Choroid plexus epithelial cell (primary cell): ENCODE measurements at regions not wholly inside any gene's neighbourhood (a gene's known extent, or its start where the extent isn't known, plus 50 kb on each side); places are given as distances from the start of the nearest gene placed in this dataset.
A peak's percentile ranks its signal among the peaks of the same experiment; 100 is the strongest.

Experiments
- DNase-seq: peaks from one replicate; pipeline ENCODE4 v3.0.0-alpha.2; 2010; ENCODE audit warnings: low read depth
- H3K4me3 ChIP-seq: 2 replicates; pipeline ENCODE4 v1.5.1; 2011; ENCODE audit warnings: low read depth, mild to moderate bottlenecking, control low read depth, low read length, moderate library complexity
- CTCF ChIP-seq: conservative IDR thresholded peaks from 2 replicates; pipeline ENCODE4 v1.5.1; 2011; ENCODE audit warnings: low read depth, mild to moderate bottlenecking, control low read depth, inconsistent platforms, low read length, moderate library complexity

GRCh38 chr5:98268162-98268860, 505.2 kb upstream of the RGMB start:
- TF ChIP-seq CTCF: no peak
- no peak overlapping the region for H3K4me3 ChIP-seq
- no peak for DNase-seq

GRCh38 chr5:98275980-98276379, 497.5 kb upstream of the RGMB start:
- no peak overlapping the region for H3K4me3 ChIP-seq
- no peak for DNase-seq
- peak; percentile 27 for TF ChIP-seq CTCF

GRCh38 chr5:98282521-98282920, 490.9 kb upstream of the RGMB start:
- H3K4me3 ChIP-seq: no peak overlapping the region
- DNase-seq: no peak
- TF ChIP-seq CTCF: no peak

- H3K4me3 ChIP-seq: no peak overlapping the region
- peak; percentile 47 for DNase-seq
- TF ChIP-seq CTCF: no peak
These were observed 481.0 kb upstream of the RGMB start for GRCh38 chr5:98292496-98292895.

GRCh38 chr5:98296426-98296825, 477.0 kb upstream of the RGMB start:
- peak; percentile 79 for DNase-seq
- H3K4me3 ChIP-seq: no peak overlapping the region
- TF ChIP-seq CTCF: no peak

GRCh38 chr5:98299435-98299834, 474.0 kb upstream of the RGMB start:
- no peak for TF ChIP-seq CTCF
- H3K4me3 ChIP-seq: no peak overlapping the region
- DNase-seq: no peak

- peak; percentile 19 for DNase-seq
- no peak overlapping the region for H3K4me3 ChIP-seq
- no peak for TF ChIP-seq CTCF
These were observed 471.9 kb upstream of the RGMB start for GRCh38 chr5:98301547-98301946.
